ENCODE measurements at regions not wholly inside any gene's neighbourhood (a gene's known extent, or its start where the extent isn't known, plus 50 kb on each side); places are given as distances from the start of the nearest gene placed in this dataset.

DNA sequence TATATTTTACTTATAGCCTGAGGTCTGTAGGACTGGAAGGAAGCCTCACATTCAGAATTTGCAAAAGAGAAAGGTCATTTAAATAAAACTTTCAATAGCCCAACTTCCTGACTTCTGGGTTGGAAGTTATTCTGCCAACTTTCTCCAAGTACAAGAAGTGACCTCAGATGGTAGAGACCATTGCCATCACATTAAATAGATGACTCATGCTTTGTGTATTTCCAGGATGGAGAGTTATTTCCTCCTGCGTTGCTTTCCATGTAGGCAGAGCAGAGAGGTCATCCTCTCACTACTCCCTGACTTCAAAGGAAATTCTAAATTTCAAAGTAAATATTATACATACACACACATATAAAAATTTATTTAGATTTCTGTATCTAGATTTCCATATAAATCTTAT is 73.0 kb upstream of the NR3C2 start:
- no peak for DNase-seq

DNA sequence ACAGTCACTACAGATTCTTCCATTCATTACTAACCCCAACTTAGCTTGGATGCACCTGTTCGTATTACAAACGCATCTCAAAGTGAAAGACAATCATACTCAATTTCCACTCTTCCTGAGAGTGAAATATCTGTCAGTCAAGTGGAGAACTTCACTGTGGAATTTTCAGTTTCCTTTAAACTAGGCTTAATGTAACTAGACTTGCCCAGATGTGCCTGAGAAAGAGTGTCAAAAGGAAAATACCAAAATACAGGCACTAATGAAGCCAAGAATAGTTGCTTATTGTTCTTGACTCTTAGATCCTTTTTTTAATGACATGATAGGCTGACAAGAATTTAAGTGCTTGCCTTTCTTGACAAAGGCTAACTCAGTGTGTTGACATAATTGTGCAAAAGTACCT is 72.4 kb upstream of the NR3C2 start:
- DNase-seq: no peak

DNA sequence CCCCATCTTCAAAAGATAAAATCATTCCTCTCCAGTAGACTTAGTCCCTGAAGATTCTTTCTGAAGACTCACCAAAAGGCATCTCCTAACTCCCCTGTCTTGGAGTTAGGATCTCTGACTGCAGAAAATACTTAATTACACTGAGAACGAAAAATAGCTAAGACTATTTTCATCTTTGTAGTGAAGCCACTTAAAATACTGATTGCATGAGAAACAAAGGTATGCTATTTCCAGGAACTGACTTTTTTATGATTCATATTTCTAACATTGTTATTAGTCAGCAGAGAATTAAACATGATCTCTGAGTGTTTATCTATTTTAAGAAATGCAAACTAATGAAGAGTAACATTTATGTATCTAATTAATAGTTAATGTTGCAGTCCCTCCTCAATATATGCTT is 71.8 kb upstream of the NR3C2 start:
- no peak for DNase-seq

DNA sequence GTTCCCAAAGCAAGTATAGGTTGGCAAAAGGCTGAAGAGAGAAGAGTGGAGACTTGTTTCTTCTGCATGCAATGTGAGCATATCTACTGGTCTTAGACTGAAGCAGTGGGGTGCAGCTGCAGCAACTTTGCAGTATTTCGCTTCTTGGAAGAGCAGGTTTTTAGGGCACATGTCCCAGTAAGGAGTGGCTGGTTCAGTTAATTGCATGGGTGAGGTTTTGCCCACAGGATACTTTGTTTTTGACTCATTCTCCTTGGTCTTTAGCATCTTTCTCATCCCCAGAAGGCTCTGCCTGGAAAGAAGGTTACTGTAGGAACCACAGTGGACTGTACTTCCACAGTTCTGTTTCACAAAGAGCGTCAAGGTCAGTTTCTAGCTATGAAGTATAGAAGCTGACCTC is 68.0 kb upstream of the NR3C2 start:
- DNase-seq: no peak

DNA sequence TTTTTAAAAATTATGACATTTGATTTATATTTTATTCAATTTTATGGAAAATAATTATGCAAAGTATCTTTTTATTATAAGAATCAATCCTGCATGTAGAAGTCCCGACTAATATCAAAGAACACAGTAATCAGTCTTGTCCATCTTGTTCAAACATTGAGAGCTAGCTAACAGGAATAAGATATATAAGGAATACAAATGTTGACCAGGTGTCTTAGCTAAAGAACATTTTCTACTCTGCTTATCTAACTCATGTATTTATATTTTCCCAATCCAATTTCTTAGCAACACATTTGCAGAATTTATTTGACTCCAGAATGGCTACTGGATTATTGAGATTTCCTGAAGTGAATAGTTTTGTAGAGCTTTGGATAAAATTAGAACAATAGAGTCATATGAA is 61.5 kb upstream of the NR3C2 start:
- DNase-seq: no peak

DNA sequence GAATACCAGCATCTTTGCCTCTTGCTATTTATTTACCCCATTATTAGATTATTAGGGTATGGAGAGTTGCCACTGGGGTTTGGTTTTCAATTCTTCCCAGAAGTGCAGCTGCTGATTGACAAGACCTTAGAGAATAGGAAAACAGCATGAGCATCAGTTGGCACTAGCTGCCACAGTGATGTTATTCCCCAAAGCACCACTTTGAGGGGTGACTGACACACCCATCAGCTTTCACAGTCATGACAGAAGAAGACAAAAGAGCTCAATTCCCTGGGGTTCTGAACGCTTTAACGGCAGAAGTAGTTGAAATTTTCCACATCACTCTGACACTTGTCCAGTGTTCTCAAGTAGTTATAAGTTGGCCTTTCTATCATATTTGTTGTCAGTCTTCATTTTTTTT is 55.0 kb upstream of the NR3C2 start:
- no peak for DNase-seq

DNA sequence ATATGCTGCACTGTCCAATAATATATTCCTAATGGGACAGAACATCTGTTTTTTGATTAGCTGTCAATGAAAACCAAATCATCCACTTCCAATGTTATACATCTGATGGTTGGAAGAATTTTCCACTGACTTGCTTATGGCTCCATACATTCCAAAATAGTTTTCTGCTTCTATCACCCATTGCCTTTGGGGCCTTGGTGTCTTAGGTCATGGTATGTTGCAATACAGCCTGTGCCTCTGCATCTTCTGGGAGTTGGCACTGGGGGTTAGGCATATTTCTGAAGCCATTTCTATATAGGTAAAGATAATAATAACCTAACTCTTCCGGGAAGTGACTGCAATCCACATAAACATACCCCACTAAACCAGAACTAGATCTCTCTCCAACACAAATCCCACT is 53.2 kb upstream of the NR3C2 start:
- no peak for DNase-seq

Measured in suppressor macrophage treated with lipopolysaccharide for 4 hours (primary cell).